SK-N-SH (cell line): ENCODE measurements at regions not wholly inside any gene's neighbourhood (a gene's known extent, or its start where the extent isn't known, plus 50 kb on each side); places are given as distances from the start of the nearest gene placed in this dataset.
"Not testable (repeated sequence)": the region's sequence is repeated elsewhere in the genome, so short reads cannot be mapped to it uniquely, and the experiment has no call there.

ENCODE experiments used
- CHD2 ChIP-seq: fragments of 150-350 bp; IDR thresholded peaks from 2 replicates; pipeline ENCODE4 v1.6.1; 2018; ENCODE audit warnings: low read length; ENCODE audit not compliant: partially characterized antibody
- CTCF ChIP-seq: fragments of 200-600 bp; sonication (generic); IDR thresholded peaks from 2 replicates; pipeline ENCODE4 v1.6.1; 2017; ENCODE audit warnings: antibody characterized with exemption, mild to moderate bottlenecking, moderate library complexity

GRCh38 chr7:53635251-53635650 is 599.8 kb downstream of the POM121L12 start:
- not testable (repeated sequence) for TF ChIP-seq CHD2, CTCF
